SK-N-MC (cell line): ENCODE measurements at regions not wholly inside any gene's neighbourhood (a gene's known extent, or its start where the extent isn't known, plus 50 kb on each side); places are given as distances from the start of the nearest gene placed in this dataset.
"Not testable (repeated sequence)": the region's sequence is repeated elsewhere in the genome, so short reads cannot be mapped to it uniquely, and the experiment has no call there.

Experiments
- DNase-seq: peaks from one replicate; pipeline ENCODE4 v3.0.0-alpha.2; 2011; ENCODE audit warnings: low read depth, low spot score
- H3K27ac ChIP-seq: fragments of 200-600 bp; sonication (generic); 2 replicates; pipeline ENCODE4 v1.5.1; 2016; ENCODE audit warnings: mixed run types
- H3K36me3 ChIP-seq: fragments of 200-600 bp; sonication (generic); 2 replicates; pipeline ENCODE4 v1.6.1; 2017; ENCODE audit warnings: antibody characterized with exemption, low read length, mixed read lengths; ENCODE audit not compliant: insufficient read depth
- H3K4me3 ChIP-seq: fragments of 200-600 bp; sonication (generic); 2 replicates; pipeline ENCODE4 v1.5.1; 2016
- H3K9ac ChIP-seq: fragments of 200-600 bp; sonication (generic); 2 replicates; pipeline ENCODE4 v1.8.0; 2017; ENCODE audit warnings: mixed run types, mixed read lengths; ENCODE audit not compliant: insufficient read length
- H3K9me3 ChIP-seq: fragments of 200-600 bp; sonication (generic); 2 replicates; pipeline ENCODE4 v1.6.1; 2017; ENCODE audit warnings: low read depth, mild to moderate bottlenecking, antibody characterized with exemption, low read length, moderate library complexity, mixed read lengths
- EZH2 ChIP-seq: fragments of 200-600 bp; sonication (generic); IDR thresholded peaks from one replicate; pipeline ENCODE4 v1.6.1; 2017; ENCODE audit warnings: antibody characterized with exemption
- FOXP2 ChIP-seq: optimal IDR thresholded peaks from 2 replicates; pipeline ENCODE3; 2011; ENCODE audit warnings: mild to moderate bottlenecking, moderate library complexity; ENCODE audit not compliant: insufficient read depth; ENCODE audit errors: extremely low read length, control extremely low read depth
- POLR2AphosphoS5 ChIP-seq: IDR thresholded peaks from 2 replicates; pipeline ENCODE4 v1.6.1; 2012; ENCODE audit warnings: mild to moderate bottlenecking, low read depth, low read length, borderline replicate concordance

- Histone ChIP-seq H3K36me3 (no peaks in the 10 kb centered on the region), H3K9ac (no peak overlapping the region), H3K27ac (no peak overlapping the region), H3K4me3 (peak overlapping the region; percentile 43), H3K9me3 (no peaks in the 10 kb centered on the region)
- TF ChIP-seq FOXP2 (no peak), EZH2 (no peak), POLR2AphosphoS5 (no peak)
- DNase-seq = no peak
These were observed 69.3 kb upstream of the SRSF6 start for GRCh38 chr20:43388268-43389002.

GRCh38 chr20:43387737-43388136 lies 70.0 kb upstream of the SRSF6 start:
- Histone ChIP-seq H3K4me3 (no peak overlapping the region), H3K27ac (no peak overlapping the region), H3K36me3 (no peaks in the 10 kb centered on the region), H3K9ac (no peak overlapping the region), H3K9me3 (no peaks in the 10 kb centered on the region)
- no peak for DNase-seq
- TF ChIP-seq POLR2AphosphoS5 (no peak), FOXP2 (no peak), EZH2 (no peak)

GRCh38 chr20:43386878-43387277 lies 70.8 kb upstream of the SRSF6 start:
- H3K4me3 ChIP-seq = no peak overlapping the region
- no peak overlapping the region for H3K9ac ChIP-seq
- H3K27ac ChIP-seq = no peak overlapping the region
- DNase-seq = no peak
- H3K36me3 ChIP-seq = no peaks in the 10 kb centered on the region
- TF ChIP-seq POLR2AphosphoS5 = no peak
- no peak for TF ChIP-seq EZH2
- no peak for TF ChIP-seq FOXP2
- no peaks in the 10 kb centered on the region for H3K9me3 ChIP-seq

GRCh38 chr20:43385914-43386313 lies 71.8 kb upstream of the SRSF6 start:
- Histone ChIP-seq H3K9ac (no peak overlapping the region), H3K36me3 (no peaks in the 10 kb centered on the region), H3K27ac (no peak overlapping the region), H3K4me3 (no peak overlapping the region), H3K9me3 (no peaks in the 10 kb centered on the region)
- no peak for TF ChIP-seq POLR2AphosphoS5
- TF ChIP-seq EZH2 = no peak
- TF ChIP-seq FOXP2 = no peak
- DNase-seq = no peak

- TF ChIP-seq POLR2AphosphoS5 (no peak), EZH2 (no peak), FOXP2 (no peak)
- no peak overlapping the region for H3K4me3 ChIP-seq
- no peaks in the 10 kb centered on the region for H3K36me3 ChIP-seq
- DNase-seq = no peak
- H3K27ac ChIP-seq = no peak overlapping the region
- no peak overlapping the region for H3K9ac ChIP-seq
- H3K9me3 ChIP-seq = no peaks in the 10 kb centered on the region
These were observed 73.4 kb upstream of the SRSF6 start for GRCh38 chr20:43384101-43384940.

- no peaks in the 10 kb centered on the region for H3K36me3 ChIP-seq
- H3K27ac ChIP-seq = no peak overlapping the region
- no peak overlapping the region for H3K4me3 ChIP-seq
- no peaks in the 10 kb centered on the region for H3K9me3 ChIP-seq
- TF ChIP-seq POLR2AphosphoS5 (no peak), FOXP2 (no peak), EZH2 (no peak)
- H3K9ac ChIP-seq = no peak overlapping the region
- no peak for DNase-seq
These were observed 74.5 kb upstream of the SRSF6 start for GRCh38 chr20:43383026-43383795.

- not testable (repeated sequence) for H3K36me3 ChIP-seq, H3K4me3 ChIP-seq, DNase-seq, H3K27ac ChIP-seq, H3K9me3 ChIP-seq, H3K9ac ChIP-seq
These were observed 75.6 kb upstream of the SRSF6 start for GRCh38 chr20:43382135-43382534.

GRCh38 chr20:43381533-43381932 lies 76.2 kb upstream of the SRSF6 start:
- not testable (repeated sequence) for H3K9ac ChIP-seq, DNase-seq, H3K36me3 ChIP-seq, H3K9me3 ChIP-seq, H3K27ac ChIP-seq, H3K4me3 ChIP-seq
